Suprapubic skin (tissue), 4 donors: ENCODE measurements at regions not wholly inside any gene's neighbourhood (a gene's known extent, or its start where the extent isn't known, plus 50 kb on each side); places are given as distances from the start of the nearest gene placed in this dataset.

ENCODE experiments used
- DNase-seq, 2 donors: peaks; one replicate each; pipeline ENCODE4 v3.0.0-alpha.2; 2019; ENCODE audit warnings: low spot score in 2 of 2
- H3K27ac ChIP-seq: fragments of 200-600 bp; sonication (generic); one replicate; pipeline ENCODE4 v1.5.1; 2019
- H3K27me3 ChIP-seq: fragments of 200-600 bp; sonication (generic); one replicate; pipeline ENCODE4 v1.5.1; 2019
- H3K36me3 ChIP-seq: fragments of 200-600 bp; sonication (generic); one replicate; pipeline ENCODE4 v1.5.1; 2019
- H3K4me1 ChIP-seq: fragments of 200-600 bp; sonication (generic); one replicate; pipeline ENCODE4 v1.5.1; 2019
- H3K4me3 ChIP-seq: fragments of 200-600 bp; sonication (generic); one replicate; pipeline ENCODE4 v1.5.1; 2019; ENCODE audit warnings: mild to moderate bottlenecking
- H3K9me3 ChIP-seq: fragments of 200-600 bp; sonication (generic); one replicate; pipeline ENCODE4 v1.5.1; 2019
- CTCF ChIP-seq, 2 donors: fragments of 200-600 bp in 1 of 2; fragments of 450-650 bp in 1 of 2; sonication (generic) in 1 of 2; IDR thresholded peaks; one replicate each; pipeline ENCODE4 v1.5.1; 2016 to 2019; ENCODE audit warnings: antibody characterized with exemption in 2 of 2, mild to moderate bottlenecking in 1 of 2, moderate library complexity in 1 of 2
- EP300 ChIP-seq: sonication (generic); formaldehyde crosslinking; IDR thresholded peaks from one replicate; pipeline ENCODE4 v1.6.1; 2017; ENCODE audit warnings: antibody characterized with exemption
- POLR2A ChIP-seq, 2 donors: fragments of 450-650 bp; IDR thresholded peaks; one replicate each; pipeline ENCODE4 v1.6.1; 2017; ENCODE audit warnings: antibody characterized with exemption in 2 of 2, mild to moderate bottlenecking in 2 of 2, moderate library complexity in 2 of 2
- POLR2AphosphoS5 ChIP-seq, 3 donors: sonication (generic); formaldehyde crosslinking; IDR thresholded peaks; one replicate each; pipeline ENCODE4 v1.6.1; 2017; ENCODE audit warnings: antibody characterized with exemption in 3 of 3
- WGBS: methylation state at CpG from one replicate; pipeline ENCODE4 v1.1.5; 2018; 5-methylcytosine and 5-hydroxymethylcytosine counted together

DNA sequence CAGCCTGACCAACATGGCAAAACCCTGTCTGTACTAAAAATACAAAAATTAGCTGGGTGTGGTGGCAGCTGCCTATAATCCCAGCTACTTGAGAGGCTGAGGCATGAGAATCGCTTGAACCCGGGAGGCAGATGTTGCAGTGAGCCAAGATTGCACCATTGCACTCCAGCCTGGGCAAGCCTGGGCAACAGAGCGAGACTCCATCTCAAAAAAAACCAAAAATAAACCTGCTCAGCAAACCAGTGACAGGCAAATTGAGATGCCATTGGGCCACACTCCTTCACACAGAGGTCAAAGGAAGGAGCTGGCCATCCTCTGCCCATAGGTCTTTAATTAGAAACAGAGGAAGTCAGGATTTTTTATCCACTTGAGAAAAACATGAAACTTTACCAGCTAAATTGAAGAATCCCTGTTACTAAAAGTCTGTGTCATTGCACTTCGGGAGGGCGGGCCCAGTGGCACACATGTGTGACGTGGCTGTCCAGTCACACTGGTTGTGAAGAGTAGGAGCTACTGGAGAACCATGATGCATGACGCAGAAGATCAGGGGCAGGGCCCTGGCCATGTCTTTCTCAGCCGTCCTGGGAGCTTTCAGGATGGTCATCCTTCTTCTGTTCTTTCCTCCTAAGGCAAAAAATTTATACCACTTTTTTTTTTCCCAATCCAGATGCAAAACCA lies 118.3 kb upstream of the ZNF438 start:
- no peak for DNase-seq
- Histone ChIP-seq H3K4me3 (no peak overlapping the region), H3K9me3 (no peaks in the 10 kb centered on the region), H3K4me1 (peaks cover 11% of the 10 kb centered on the region), H3K27me3 (no peaks in the 10 kb centered on the region), H3K27ac (no peak overlapping the region), H3K36me3 (no peaks in the 10 kb centered on the region)
- TF ChIP-seq POLR2A (IDR thresholded peaks at IDR 0.05) (no peak), POLR2AphosphoS5 (IDR thresholded peaks at IDR 0.05) (no peak), EP300 (no peak)
- WGBS, result 65% methylated on average over 8 of the region's 8 CpGs

DNA sequence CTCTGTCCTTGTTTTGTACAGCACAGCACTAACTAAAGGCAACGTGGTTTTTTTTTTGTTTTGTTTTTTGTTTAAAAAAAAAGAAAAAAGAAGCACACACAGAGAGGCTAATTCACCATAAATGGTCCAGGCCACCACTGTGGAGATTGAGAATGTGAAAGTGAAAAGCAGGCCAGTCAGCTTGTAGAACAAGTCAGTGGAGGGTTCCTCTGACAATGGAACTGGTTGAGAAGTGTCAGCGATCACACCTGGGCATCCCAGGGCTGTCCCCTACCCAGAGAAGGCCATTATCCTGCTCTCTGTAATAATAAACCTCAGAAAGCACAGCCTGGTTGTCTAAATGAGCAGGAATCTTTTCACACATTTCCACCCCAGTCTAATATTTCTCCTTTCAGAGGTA lies 119.6 kb upstream of the ZNF438 start:
- Histone ChIP-seq H3K9me3 (no peaks in the 10 kb centered on the region), H3K4me1 (peaks cover 10% of the 10 kb centered on the region), H3K4me3 (no peak overlapping the region), H3K36me3 (no peaks in the 10 kb centered on the region), H3K27me3 (no peaks in the 10 kb centered on the region), H3K27ac (no peak overlapping the region)
- 55% methylated on average over 2 of the region's 2 CpGs for WGBS
- no peak for DNase-seq
- no peak for TF ChIP-seq POLR2AphosphoS5 (IDR thresholded peaks at IDR 0.05)
- TF ChIP-seq POLR2A (IDR thresholded peaks at IDR 0.05), result no peak
- TF ChIP-seq CTCF (IDR thresholded peaks at IDR 0.05), result no peak
- no peak for TF ChIP-seq EP300

GRCh38 chr10:31152421-31153135 lies 120.9 kb upstream of the ZNF438 start:
- Histone ChIP-seq H3K27me3 (no peaks in the 10 kb centered on the region), H3K27ac (no peak overlapping the region), H3K4me3 (no peak overlapping the region), H3K36me3 (no peaks in the 10 kb centered on the region), H3K4me1 (peaks cover 7% of the 10 kb centered on the region), H3K9me3 (no peaks in the 10 kb centered on the region)
- TF ChIP-seq POLR2A (IDR thresholded peaks at IDR 0.05), result no peak
- TF ChIP-seq POLR2AphosphoS5 (IDR thresholded peaks at IDR 0.05), result no peak
- no peak for TF ChIP-seq CTCF (IDR thresholded peaks at IDR 0.05)
- no peak for TF ChIP-seq EP300
- no peak for DNase-seq
- WGBS, result 63% methylated on average over 1 of the region's 1 CpG

DNA sequence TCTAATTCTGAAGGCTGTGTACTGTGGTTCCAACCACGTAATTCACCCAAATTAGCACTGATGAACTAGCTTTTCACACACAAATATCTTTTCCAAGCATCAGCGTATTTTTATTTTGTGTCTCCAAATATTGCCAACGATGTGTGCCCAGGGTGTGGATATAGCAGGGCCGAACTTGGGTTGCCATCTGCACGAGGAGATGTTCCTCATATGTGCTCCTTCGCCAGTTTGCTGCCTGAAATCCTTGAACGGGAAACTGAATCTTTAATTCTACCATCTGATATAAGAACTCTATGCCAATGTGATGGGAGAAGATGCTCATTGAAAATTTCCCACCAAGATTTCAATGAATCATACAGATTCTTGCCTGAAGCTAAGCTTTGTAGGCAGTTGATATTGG lies 121.5 kb upstream of the ZNF438 start:
- TF ChIP-seq EP300 (no peak), POLR2AphosphoS5 (IDR thresholded peaks at IDR 0.05) (no peak), CTCF (IDR thresholded peaks at IDR 0.05) (no peak), POLR2A (IDR thresholded peaks at IDR 0.05) (no peak)
- Histone ChIP-seq H3K27me3 (no peaks in the 10 kb centered on the region), H3K36me3 (no peaks in the 10 kb centered on the region), H3K4me3 (no peak overlapping the region), H3K9me3 (no peaks in the 10 kb centered on the region), H3K4me1 (peaks cover 11% of the 10 kb centered on the region), H3K27ac (no peak overlapping the region)
- DNase-seq, result no peak
- 92% methylated on average over 7 of the region's 7 CpGs for WGBS

GRCh38 chr10:31153692-31154091 lies 122.0 kb upstream of the ZNF438 start:
- no peak for DNase-seq
- no peaks in the 10 kb centered on the region for H3K36me3 ChIP-seq
- no peak overlapping the region for H3K27ac ChIP-seq
- TF ChIP-seq POLR2A (IDR thresholded peaks at IDR 0.05) (no peak), EP300 (no peak), CTCF (IDR thresholded peaks at IDR 0.05) (no peak), POLR2AphosphoS5 (IDR thresholded peaks at IDR 0.05) (no peak)
- H3K9me3 ChIP-seq, result no peaks in the 10 kb centered on the region
- H3K4me1 ChIP-seq, result peaks cover 11% of the 10 kb centered on the region
- WGBS, result 92% methylated on average over 8 of the region's 8 CpGs
- H3K4me3 ChIP-seq, result no peak overlapping the region
- no peaks in the 10 kb centered on the region for H3K27me3 ChIP-seq
